Ishikawa (cell line): ENCODE measurements at regions not wholly inside any gene's neighbourhood (a gene's known extent, or its start where the extent isn't known, plus 50 kb on each side); places are given as distances from the start of the nearest gene placed in this dataset.

Experiments used
- CEBPB ChIP-seq: IDR thresholded peaks from 2 replicates; pipeline ENCODE4 v1.6.1; 2012
- CREB1 ChIP-seq: IDR thresholded peaks from 2 replicates; pipeline ENCODE4 v1.6.1; 2012; ENCODE audit warnings: low read depth
- EP300 ChIP-seq: IDR thresholded peaks from 2 replicates; pipeline ENCODE4 v1.6.1; 2012; ENCODE audit warnings: borderline replicate concordance
- FOXM1 ChIP-seq: IDR thresholded peaks from 2 replicates; pipeline ENCODE4 v1.6.1; 2012; ENCODE audit warnings: low read depth, borderline replicate concordance
- MAX ChIP-seq: IDR thresholded peaks from 2 replicates; pipeline ENCODE4 v1.6.1; 2012
- NFIC ChIP-seq: IDR thresholded peaks from 2 replicates; pipeline ENCODE4 v1.6.1; 2012
- RAD21 ChIP-seq: IDR thresholded peaks from 2 replicates; pipeline ENCODE4 v1.6.1; 2012; ENCODE audit warnings: low read depth
- TAF1 ChIP-seq: IDR thresholded peaks from 2 replicates; pipeline ENCODE4 v1.6.1; 2012; ENCODE audit warnings: low read depth, mild to moderate bottlenecking
- YY1 ChIP-seq: IDR thresholded peaks from 2 replicates; pipeline ENCODE4 v1.6.1; 2012; ENCODE audit warnings: low read depth

GRCh38 chrX:7242613-7243012 is 94.7 kb upstream of the PUDP start:
- TF ChIP-seq MAX, result no peak
- no peak for TF ChIP-seq RAD21
- no peak for TF ChIP-seq TAF1
- no peak for TF ChIP-seq YY1
- TF ChIP-seq CREB1, result no peak
- TF ChIP-seq NFIC, result no peak
- TF ChIP-seq CEBPB, result no peak
- no peak for TF ChIP-seq EP300
- no peak for TF ChIP-seq FOXM1
